Gastrocnemius medialis (tissue), 4 donors: ENCODE measurements at regions not wholly inside any gene's neighbourhood (a gene's known extent, or its start where the extent isn't known, plus 50 kb on each side); places are given as distances from the start of the nearest gene placed in this dataset.

ENCODE experiments used
- POLR2A ChIP-seq, 2 donors: fragments of 450-650 bp; IDR thresholded peaks; one replicate each; pipeline ENCODE4 v1.6.1; 2017; ENCODE audit warnings: antibody characterized with exemption in 2 of 2, mild to moderate bottlenecking in 2 of 2, moderate library complexity in 2 of 2
- TF ChIP-seq, protein P1 (sequence below), 5 experiments: fragments of 450-650 bp in 3 of 5; fragments of 200-600 bp in 2 of 5; sonication (generic) in 2 of 5; IDR thresholded peaks in 4 of 5; conservative IDR thresholded peaks in 1 of 5; 1 replicate in 4 of 5; 2 replicates in 1 of 5; pipeline ENCODE4 v1.5.1; 2016 to 2019; ENCODE audit warnings: antibody characterized with exemption in 5 of 5, mild to moderate bottlenecking in 3 of 5, moderate library complexity in 3 of 5

DNA sequence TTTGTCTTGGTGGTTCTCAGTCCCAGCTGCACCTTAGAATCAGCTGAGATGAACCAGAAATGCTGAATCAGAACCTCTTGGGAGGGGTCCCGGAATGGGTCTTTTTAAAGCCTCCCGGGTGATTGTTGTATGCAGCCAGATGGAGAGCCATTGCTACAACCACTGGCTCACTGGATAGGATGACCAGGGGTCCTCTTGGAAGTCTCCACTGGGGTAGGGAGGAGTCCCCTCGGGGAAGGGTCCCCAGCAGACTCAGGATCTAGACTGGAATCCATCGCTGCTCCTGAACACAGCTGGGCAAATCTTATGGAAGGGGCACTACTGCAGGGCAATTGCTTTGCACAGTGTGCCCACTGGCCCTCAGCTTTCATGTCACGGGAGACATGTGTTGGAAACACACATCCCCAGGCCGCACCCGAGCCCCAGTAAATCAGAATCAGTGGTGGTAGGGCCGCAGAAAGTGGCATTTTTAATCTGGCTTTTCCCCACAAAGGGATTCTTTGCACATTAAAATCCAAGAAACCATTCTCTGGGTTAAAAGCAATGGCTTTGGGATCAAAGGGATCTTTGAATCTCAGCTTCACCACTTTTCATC lies 117.3 kb downstream of the IRX5 start:
- TF ChIP-seq POLR2A (IDR thresholded peaks at IDR 0.05), result no peak
- TF ChIP-seq, protein P1, sequence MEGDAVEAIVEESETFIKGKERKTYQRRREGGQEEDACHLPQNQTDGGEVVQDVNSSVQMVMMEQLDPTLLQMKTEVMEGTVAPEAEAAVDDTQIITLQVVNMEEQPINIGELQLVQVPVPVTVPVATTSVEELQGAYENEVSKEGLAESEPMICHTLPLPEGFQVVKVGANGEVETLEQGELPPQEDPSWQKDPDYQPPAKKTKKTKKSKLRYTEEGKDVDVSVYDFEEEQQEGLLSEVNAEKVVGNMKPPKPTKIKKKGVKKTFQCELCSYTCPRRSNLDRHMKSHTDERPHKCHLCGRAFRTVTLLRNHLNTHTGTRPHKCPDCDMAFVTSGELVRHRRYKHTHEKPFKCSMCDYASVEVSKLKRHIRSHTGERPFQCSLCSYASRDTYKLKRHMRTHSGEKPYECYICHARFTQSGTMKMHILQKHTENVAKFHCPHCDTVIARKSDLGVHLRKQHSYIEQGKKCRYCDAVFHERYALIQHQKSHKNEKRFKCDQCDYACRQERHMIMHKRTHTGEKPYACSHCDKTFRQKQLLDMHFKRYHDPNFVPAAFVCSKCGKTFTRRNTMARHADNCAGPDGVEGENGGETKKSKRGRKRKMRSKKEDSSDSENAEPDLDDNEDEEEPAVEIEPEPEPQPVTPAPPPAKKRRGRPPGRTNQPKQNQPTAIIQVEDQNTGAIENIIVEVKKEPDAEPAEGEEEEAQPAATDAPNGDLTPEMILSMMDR (IDR thresholded peaks at IDR 0.05 in 4 of 5, conservative IDR thresholded peaks at IDR 0.05 in 1 of 5), result no peak
